ENCODE measurements at regions not wholly inside any gene's neighbourhood (a gene's known extent, or its start where the extent isn't known, plus 50 kb on each side); places are given as distances from the start of the nearest gene placed in this dataset.

DNA sequence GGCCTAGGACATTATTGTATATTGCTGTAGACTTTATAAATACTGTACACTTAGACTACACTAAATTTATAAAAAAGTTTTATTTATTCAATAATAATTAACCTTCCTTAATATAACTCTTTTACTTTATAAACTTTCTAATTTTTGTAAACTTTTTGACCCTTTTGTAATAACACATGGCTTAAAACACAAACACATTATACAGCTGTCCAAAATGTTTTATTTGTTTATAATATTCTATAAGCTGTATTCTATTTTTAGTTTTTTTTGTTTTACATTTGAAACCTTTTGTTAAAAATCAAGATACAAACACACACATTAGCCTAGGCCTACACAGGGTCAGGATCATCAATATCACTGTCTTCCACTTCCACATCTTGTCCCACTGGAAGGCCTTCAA lies 190.0 kb downstream of the BMP4 start (continued):
- TF ChIP-seq, protein P1, sequence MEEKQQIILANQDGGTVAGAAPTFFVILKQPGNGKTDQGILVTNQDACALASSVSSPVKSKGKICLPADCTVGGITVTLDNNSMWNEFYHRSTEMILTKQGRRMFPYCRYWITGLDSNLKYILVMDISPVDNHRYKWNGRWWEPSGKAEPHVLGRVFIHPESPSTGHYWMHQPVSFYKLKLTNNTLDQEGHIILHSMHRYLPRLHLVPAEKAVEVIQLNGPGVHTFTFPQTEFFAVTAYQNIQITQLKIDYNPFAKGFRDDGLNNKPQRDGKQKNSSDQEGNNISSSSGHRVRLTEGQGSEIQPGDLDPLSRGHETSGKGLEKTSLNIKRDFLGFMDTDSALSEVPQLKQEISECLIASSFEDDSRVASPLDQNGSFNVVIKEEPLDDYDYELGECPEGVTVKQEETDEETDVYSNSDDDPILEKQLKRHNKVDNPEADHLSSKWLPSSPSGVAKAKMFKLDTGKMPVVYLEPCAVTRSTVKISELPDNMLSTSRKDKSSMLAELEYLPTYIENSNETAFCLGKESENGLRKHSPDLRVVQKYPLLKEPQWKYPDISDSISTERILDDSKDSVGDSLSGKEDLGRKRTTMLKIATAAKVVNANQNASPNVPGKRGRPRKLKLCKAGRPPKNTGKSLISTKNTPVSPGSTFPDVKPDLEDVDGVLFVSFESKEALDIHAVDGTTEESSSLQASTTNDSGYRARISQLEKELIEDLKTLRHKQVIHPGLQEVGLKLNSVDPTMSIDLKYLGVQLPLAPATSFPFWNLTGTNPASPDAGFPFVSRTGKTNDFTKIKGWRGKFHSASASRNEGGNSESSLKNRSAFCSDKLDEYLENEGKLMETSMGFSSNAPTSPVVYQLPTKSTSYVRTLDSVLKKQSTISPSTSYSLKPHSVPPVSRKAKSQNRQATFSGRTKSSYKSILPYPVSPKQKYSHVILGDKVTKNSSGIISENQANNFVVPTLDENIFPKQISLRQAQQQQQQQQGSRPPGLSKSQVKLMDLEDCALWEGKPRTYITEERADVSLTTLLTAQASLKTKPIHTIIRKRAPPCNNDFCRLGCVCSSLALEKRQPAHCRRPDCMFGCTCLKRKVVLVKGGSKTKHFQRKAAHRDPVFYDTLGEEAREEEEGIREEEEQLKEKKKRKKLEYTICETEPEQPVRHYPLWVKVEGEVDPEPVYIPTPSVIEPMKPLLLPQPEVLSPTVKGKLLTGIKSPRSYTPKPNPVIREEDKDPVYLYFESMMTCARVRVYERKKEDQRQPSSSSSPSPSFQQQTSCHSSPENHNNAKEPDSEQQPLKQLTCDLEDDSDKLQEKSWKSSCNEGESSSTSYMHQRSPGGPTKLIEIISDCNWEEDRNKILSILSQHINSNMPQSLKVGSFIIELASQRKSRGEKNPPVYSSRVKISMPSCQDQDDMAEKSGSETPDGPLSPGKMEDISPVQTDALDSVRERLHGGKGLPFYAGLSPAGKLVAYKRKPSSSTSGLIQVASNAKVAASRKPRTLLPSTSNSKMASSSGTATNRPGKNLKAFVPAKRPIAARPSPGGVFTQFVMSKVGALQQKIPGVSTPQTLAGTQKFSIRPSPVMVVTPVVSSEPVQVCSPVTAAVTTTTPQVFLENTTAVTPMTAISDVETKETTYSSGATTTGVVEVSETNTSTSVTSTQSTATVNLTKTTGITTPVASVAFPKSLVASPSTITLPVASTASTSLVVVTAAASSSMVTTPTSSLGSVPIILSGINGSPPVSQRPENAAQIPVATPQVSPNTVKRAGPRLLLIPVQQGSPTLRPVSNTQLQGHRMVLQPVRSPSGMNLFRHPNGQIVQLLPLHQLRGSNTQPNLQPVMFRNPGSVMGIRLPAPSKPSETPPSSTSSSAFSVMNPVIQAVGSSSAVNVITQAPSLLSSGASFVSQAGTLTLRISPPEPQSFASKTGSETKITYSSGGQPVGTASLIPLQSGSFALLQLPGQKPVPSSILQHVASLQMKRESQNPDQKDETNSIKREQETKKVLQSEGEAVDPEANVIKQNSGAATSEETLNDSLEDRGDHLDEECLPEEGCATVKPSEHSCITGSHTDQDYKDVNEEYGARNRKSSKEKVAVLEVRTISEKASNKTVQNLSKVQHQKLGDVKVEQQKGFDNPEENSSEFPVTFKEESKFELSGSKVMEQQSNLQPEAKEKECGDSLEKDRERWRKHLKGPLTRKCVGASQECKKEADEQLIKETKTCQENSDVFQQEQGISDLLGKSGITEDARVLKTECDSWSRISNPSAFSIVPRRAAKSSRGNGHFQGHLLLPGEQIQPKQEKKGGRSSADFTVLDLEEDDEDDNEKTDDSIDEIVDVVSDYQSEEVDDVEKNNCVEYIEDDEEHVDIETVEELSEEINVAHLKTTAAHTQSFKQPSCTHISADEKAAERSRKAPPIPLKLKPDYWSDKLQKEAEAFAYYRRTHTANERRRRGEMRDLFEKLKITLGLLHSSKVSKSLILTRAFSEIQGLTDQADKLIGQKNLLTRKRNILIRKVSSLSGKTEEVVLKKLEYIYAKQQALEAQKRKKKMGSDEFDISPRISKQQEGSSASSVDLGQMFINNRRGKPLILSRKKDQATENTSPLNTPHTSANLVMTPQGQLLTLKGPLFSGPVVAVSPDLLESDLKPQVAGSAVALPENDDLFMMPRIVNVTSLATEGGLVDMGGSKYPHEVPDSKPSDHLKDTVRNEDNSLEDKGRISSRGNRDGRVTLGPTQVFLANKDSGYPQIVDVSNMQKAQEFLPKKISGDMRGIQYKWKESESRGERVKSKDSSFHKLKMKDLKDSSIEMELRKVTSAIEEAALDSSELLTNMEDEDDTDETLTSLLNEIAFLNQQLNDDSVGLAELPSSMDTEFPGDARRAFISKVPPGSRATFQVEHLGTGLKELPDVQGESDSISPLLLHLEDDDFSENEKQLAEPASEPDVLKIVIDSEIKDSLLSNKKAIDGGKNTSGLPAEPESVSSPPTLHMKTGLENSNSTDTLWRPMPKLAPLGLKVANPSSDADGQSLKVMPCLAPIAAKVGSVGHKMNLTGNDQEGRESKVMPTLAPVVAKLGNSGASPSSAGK (IDR thresholded peaks at IDR 0.05) = no peak
- TF ChIP-seq ZBTB1 (CRISPR knock-in tag; IDR thresholded peaks at IDR 0.05; ENCODE audit: borderline replicate concordance, low read depth) (no peak), MAFF (IDR thresholded peaks at IDR 0.05; ENCODE audit: low read length) (no peak), ZNF79 (CRISPR knock-in tag; IDR thresholded peaks at IDR 0.05; ENCODE audit: low read depth) (no peak), IFI16 (CRISPR knock-in tag; IDR thresholded peaks at IDR 0.05) (no peak), E2F3 (CRISPR knock-in tag; IDR thresholded peaks at IDR 0.05) (no peak), NCOA6 (IDR thresholded peaks at IDR 0.05) (no peak), ZNF778 (CRISPR knock-in tag; IDR thresholded peaks at IDR 0.05) (no peak)
